ENCODE measurements at regions not wholly inside any gene's neighbourhood (a gene's known extent, or its start where the extent isn't known, plus 50 kb on each side); places are given as distances from the start of the nearest gene placed in this dataset.

DNA sequence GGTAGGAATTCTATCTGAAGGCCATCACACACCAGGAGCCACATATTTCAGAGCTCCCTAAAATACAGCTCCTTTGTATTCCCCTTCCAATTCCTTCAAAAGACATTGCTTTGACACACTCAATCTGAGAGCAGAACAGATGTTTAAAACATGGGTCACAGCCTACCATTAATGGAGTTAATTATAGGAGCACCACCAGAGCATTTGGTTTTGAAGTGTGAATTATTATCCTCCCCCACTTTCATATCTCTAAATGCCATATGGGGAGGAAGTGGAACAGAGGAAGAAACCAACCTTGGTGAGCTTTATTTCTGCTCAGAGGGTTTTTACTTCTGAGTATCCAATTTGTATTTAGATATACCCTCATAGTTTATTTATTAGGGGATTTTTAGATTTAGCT is 50.7 kb upstream of the TNFRSF21 start:
- Histone ChIP-seq H3K4me3 (ENCODE audit: insufficient read depth, low read length, poor library complexity, severe bottlenecking) (no peak overlapping the region), H3F3A (ENCODE audit: insufficient read depth) (no peaks in the 10 kb centered on the region), H3K27ac (ENCODE audit: low read depth, low read length) (no peak overlapping the region), H3K9me3 (ENCODE audit: insufficient read depth, low read length) (no peaks in the 10 kb centered on the region), H4K20me1 (ENCODE audit: low read depth, low read length) (no peaks in the 10 kb centered on the region), H3K27me3 (ENCODE audit: low read length) (no peaks in the 10 kb centered on the region), H2AFZ (ENCODE audit: low read depth, low read length, severe bottlenecking) (no peak overlapping the region), H3K9me2 (replicated peaks; ENCODE audit: insufficient read depth, low read length) (no peaks in the 10 kb centered on the region), H3K4me2 (ENCODE audit: low read depth, low read length, poor library complexity, severe bottlenecking) (no peak overlapping the region), H3K9ac (ENCODE audit: low read length) (no peak overlapping the region), H3K79me2 (ENCODE audit: insufficient read depth, low read length) (no peaks in the 10 kb centered on the region), H3K36me3 (ENCODE audit: low read length) (no peaks in the 10 kb centered on the region)
- TF ChIP-seq CTCF (IDR thresholded peaks at IDR 0.05; ENCODE audit: insufficient read depth, low read length, poor library complexity, severe bottlenecking) (no peak), EZH2phosphoT487 (conservative IDR thresholded peaks at IDR 0.05; ENCODE audit: low read length) (no peak)

DNA sequence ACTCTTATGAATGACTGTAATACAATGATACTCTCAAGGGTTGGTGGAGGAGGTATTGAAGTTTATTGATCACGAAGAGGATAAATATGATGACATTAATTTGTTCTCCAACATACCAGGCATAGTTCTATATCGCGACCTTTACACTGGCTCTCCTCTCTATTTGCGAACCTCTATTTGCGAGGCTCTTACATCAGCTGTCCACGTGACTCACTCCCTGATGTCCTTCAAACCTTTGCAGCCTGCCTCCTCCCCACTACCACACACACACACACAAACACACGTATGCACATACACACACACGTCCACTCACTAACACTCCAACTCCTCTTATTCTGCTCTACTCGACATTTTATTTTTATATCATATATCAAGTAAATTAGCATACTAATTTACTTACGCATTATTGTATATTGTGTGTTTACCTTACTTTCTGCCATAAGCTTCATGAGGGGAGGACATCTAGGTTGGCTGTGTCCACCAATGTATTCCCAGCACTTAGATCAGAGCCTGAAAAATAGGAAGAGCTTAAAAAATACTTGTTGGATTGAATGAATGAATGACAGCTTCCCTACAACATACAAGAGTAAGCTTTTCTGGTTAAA is 53.3 kb upstream of the TNFRSF21 start:
- TF ChIP-seq CTCF (IDR thresholded peaks at IDR 0.05; ENCODE audit: insufficient read depth, low read length, poor library complexity, severe bottlenecking) = no peak
- TF ChIP-seq EZH2phosphoT487 (conservative IDR thresholded peaks at IDR 0.05; ENCODE audit: low read length) = no peak
- Histone ChIP-seq H3K4me2 (ENCODE audit: low read depth, low read length, poor library complexity, severe bottlenecking) (no peak overlapping the region), H3K27ac (ENCODE audit: low read depth, low read length) (no peak overlapping the region)

DNA sequence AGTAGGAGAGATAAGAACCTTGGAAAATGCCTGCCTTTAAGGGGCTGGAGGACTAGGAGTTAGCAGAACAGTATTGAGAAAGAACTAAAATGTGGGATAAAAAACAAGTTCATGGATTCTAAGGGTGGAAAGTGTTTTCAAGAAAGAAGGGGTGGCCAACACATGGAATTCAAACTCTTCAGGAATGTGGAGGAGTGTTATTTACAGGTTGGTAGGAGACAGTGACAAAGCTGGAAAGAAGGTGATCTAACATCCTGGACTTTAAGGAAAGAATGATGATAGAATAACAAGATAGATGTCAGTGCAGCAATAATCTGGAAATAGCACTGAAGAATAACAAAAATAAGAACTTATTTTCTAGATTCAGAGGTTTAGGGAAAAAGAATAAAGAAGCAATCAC is 54.0 kb upstream of the TNFRSF21 start:
- Histone ChIP-seq H3K4me2 (ENCODE audit: low read depth, low read length, poor library complexity, severe bottlenecking) (no peak overlapping the region), H3K36me3 (ENCODE audit: low read length) (no peaks in the 10 kb centered on the region), H3F3A (ENCODE audit: insufficient read depth) (no peaks in the 10 kb centered on the region), H3K9me2 (replicated peaks; ENCODE audit: insufficient read depth, low read length) (no peaks in the 10 kb centered on the region), H3K27me3 (ENCODE audit: low read length) (no peaks in the 10 kb centered on the region), H2AFZ (ENCODE audit: low read depth, low read length, severe bottlenecking) (no peak overlapping the region), H3K4me3 (ENCODE audit: insufficient read depth, low read length, poor library complexity, severe bottlenecking) (no peak overlapping the region), H3K9ac (ENCODE audit: low read length) (no peak overlapping the region), H3K79me2 (ENCODE audit: insufficient read depth, low read length) (no peaks in the 10 kb centered on the region), H4K20me1 (ENCODE audit: low read depth, low read length) (no peaks in the 10 kb centered on the region), H3K9me3 (ENCODE audit: insufficient read depth, low read length) (no peaks in the 10 kb centered on the region), H3K27ac (ENCODE audit: low read depth, low read length) (no peak overlapping the region)
- TF ChIP-seq CTCF (IDR thresholded peaks at IDR 0.05; ENCODE audit: insufficient read depth, low read length, poor library complexity, severe bottlenecking) (no peak), EZH2phosphoT487 (conservative IDR thresholded peaks at IDR 0.05; ENCODE audit: low read length) (no peak)

More for the DNA sequence above, 53.3 kb upstream of the TNFRSF21 start:
- H3F3A ChIP-seq (ENCODE audit: insufficient read depth) = no peaks in the 10 kb centered on the region
- no peaks in the 10 kb centered on the region for H3K27me3 ChIP-seq (ENCODE audit: low read length)
- no peaks in the 10 kb centered on the region for H3K9me3 ChIP-seq (ENCODE audit: insufficient read depth, low read length)
- no peaks in the 10 kb centered on the region for H3K79me2 ChIP-seq (ENCODE audit: insufficient read depth, low read length)
- no peak overlapping the region for H2AFZ ChIP-seq (ENCODE audit: low read depth, low read length, severe bottlenecking)
- H3K9ac ChIP-seq (ENCODE audit: low read length) = no peak overlapping the region
- H3K9me2 ChIP-seq (replicated peaks; ENCODE audit: insufficient read depth, low read length) = no peaks in the 10 kb centered on the region
- H4K20me1 ChIP-seq (ENCODE audit: low read depth, low read length) = no peaks in the 10 kb centered on the region
- H3K36me3 ChIP-seq (ENCODE audit: low read length) = no peaks in the 10 kb centered on the region
- H3K4me3 ChIP-seq (ENCODE audit: insufficient read depth, low read length, poor library complexity, severe bottlenecking) = no peak overlapping the region

Measured in SU-DHL-6 (cell line).